ENCODE measurements at regions not wholly inside any gene's neighbourhood (a gene's known extent, or its start where the extent isn't known, plus 50 kb on each side); places are given as distances from the start of the nearest gene placed in this dataset.

GRCh38 chr6:126766820-126767219 lies 351.7 kb upstream of the RSPO3 start:
- no peak for DNase-seq (ENCODE audit: extremely low spot score, unreplicated experiment)
- H3K27me3 Mint-ChIP-seq (ENCODE audit: unreplicated experiment) = peaks cover 16% of the 10 kb centered on the region
- H3K4me1 Mint-ChIP-seq (ENCODE audit: unreplicated experiment) = peaks cover 6% of the 10 kb centered on the region
- H3K4me3 Mint-ChIP-seq (ENCODE audit: unreplicated experiment) = no peak overlapping the region
- no peaks in the 10 kb centered on the region for H3K9me3 Mint-ChIP-seq (ENCODE audit: unreplicated experiment)
- H3K36me3 Mint-ChIP-seq (ENCODE audit: unreplicated experiment) = no peaks in the 10 kb centered on the region
- H3K27ac Mint-ChIP-seq (ENCODE audit: unreplicated experiment) = no peak overlapping the region
- TF ChIP-seq CTCF (IDR thresholded peaks at IDR 0.05) = no peak

GRCh38 chr6:126767711-126768110 lies 350.8 kb upstream of the RSPO3 start:
- H3K4me1 Mint-ChIP-seq (ENCODE audit: unreplicated experiment) = peaks cover 6% of the 10 kb centered on the region
- H3K27me3 Mint-ChIP-seq (ENCODE audit: unreplicated experiment) = peaks cover 18% of the 10 kb centered on the region
- H3K9me3 Mint-ChIP-seq (ENCODE audit: unreplicated experiment) = no peaks in the 10 kb centered on the region

GRCh38 chr6:126770176-126770575 lies 348.3 kb upstream of the RSPO3 start:
- Mint-ChIP-seq H3K27me3 (ENCODE audit: unreplicated experiment) (peaks cover 23% of the 10 kb centered on the region), H3K27ac (ENCODE audit: unreplicated experiment) (no peak overlapping the region), H3K36me3 (ENCODE audit: unreplicated experiment) (no peaks in the 10 kb centered on the region), H3K9me3 (ENCODE audit: unreplicated experiment) (no peaks in the 10 kb centered on the region), H3K4me3 (ENCODE audit: unreplicated experiment) (no peak overlapping the region), H3K4me1 (ENCODE audit: unreplicated experiment) (peaks cover 7% of the 10 kb centered on the region)
- DNase-seq (ENCODE audit: extremely low spot score, unreplicated experiment) = no peak
- TF ChIP-seq CTCF (IDR thresholded peaks at IDR 0.05) = no peak

More at GRCh38 chr6:126767711-126768110, 350.8 kb upstream of the RSPO3 start:
- Mint-ChIP-seq H3K4me3 (ENCODE audit: unreplicated experiment) (no peak overlapping the region), H3K27ac (ENCODE audit: unreplicated experiment) (no peak overlapping the region), H3K36me3 (ENCODE audit: unreplicated experiment) (no peaks in the 10 kb centered on the region)
- no peak for TF ChIP-seq CTCF (IDR thresholded peaks at IDR 0.05)
- no peak for DNase-seq (ENCODE audit: extremely low spot score, unreplicated experiment)

GRCh38 chr6:126773112-126773805 lies 345.2 kb upstream of the RSPO3 start:
- H3K4me1 Mint-ChIP-seq (ENCODE audit: unreplicated experiment) = peaks cover 7% of the 10 kb centered on the region
- H3K36me3 Mint-ChIP-seq (ENCODE audit: unreplicated experiment) = no peaks in the 10 kb centered on the region
- DNase-seq (ENCODE audit: extremely low spot score, unreplicated experiment) = no peak
- no peak for TF ChIP-seq CTCF (IDR thresholded peaks at IDR 0.05)
- no peaks in the 10 kb centered on the region for H3K9me3 Mint-ChIP-seq (ENCODE audit: unreplicated experiment)
- H3K27me3 Mint-ChIP-seq (ENCODE audit: unreplicated experiment) = peaks cover 31% of the 10 kb centered on the region
- H3K27ac Mint-ChIP-seq (ENCODE audit: unreplicated experiment) = peak overlapping the region; percentile 28
- no peak overlapping the region for H3K4me3 Mint-ChIP-seq (ENCODE audit: unreplicated experiment)

GRCh38 chr6:126779331-126779730 lies 339.1 kb upstream of the RSPO3 start:
- no peak for TF ChIP-seq CTCF (IDR thresholded peaks at IDR 0.05)
- H3K9me3 Mint-ChIP-seq (ENCODE audit: unreplicated experiment) = no peaks in the 10 kb centered on the region
- no peak overlapping the region for H3K4me3 Mint-ChIP-seq (ENCODE audit: unreplicated experiment)
- H3K27me3 Mint-ChIP-seq (ENCODE audit: unreplicated experiment) = peaks cover 32% of the 10 kb centered on the region
- no peak overlapping the region for H3K27ac Mint-ChIP-seq (ENCODE audit: unreplicated experiment)
- H3K36me3 Mint-ChIP-seq (ENCODE audit: unreplicated experiment) = no peaks in the 10 kb centered on the region
- H3K4me1 Mint-ChIP-seq (ENCODE audit: unreplicated experiment) = no peaks in the 10 kb centered on the region
- DNase-seq (ENCODE audit: extremely low spot score, unreplicated experiment) = no peak

Measured in osteocyte (in vitro differentiated cells).